Rectal smooth muscle tissue (tissue), 1 donor: ENCODE measurements at regions not wholly inside any gene's neighbourhood (a gene's known extent, or its start where the extent isn't known, plus 50 kb on each side); places are given as distances from the start of the nearest gene placed in this dataset.
"Not testable (repeated sequence)": the region's sequence is repeated elsewhere in the genome, so short reads cannot be mapped to it uniquely, and the experiment has no call there.

Source experiments
- H3K27ac ChIP-seq: one replicate; pipeline ENCODE4 v1.7.0; 2013; ENCODE audit warnings: low read depth, low read length, inconsistent platforms
- H3K27me3 ChIP-seq: one replicate; pipeline ENCODE4 v1.7.0; 2013; ENCODE audit warnings: low read length; ENCODE audit not compliant: control insufficient read depth, insufficient read depth
- H3K36me3 ChIP-seq: one replicate; pipeline ENCODE4 v1.7.0; 2013; ENCODE audit warnings: low read length; ENCODE audit not compliant: control insufficient read depth, insufficient read depth
- H3K4me1 ChIP-seq: one replicate; pipeline ENCODE4 v1.7.0; 2013; ENCODE audit warnings: low read length; ENCODE audit not compliant: control insufficient read depth, insufficient read depth
- H3K4me3 ChIP-seq: one replicate; pipeline ENCODE4 v1.7.0; 2013; ENCODE audit warnings: low read length
- H3K9ac ChIP-seq: one replicate; pipeline ENCODE4 v1.7.0; 2013; ENCODE audit warnings: low read length

DNA sequence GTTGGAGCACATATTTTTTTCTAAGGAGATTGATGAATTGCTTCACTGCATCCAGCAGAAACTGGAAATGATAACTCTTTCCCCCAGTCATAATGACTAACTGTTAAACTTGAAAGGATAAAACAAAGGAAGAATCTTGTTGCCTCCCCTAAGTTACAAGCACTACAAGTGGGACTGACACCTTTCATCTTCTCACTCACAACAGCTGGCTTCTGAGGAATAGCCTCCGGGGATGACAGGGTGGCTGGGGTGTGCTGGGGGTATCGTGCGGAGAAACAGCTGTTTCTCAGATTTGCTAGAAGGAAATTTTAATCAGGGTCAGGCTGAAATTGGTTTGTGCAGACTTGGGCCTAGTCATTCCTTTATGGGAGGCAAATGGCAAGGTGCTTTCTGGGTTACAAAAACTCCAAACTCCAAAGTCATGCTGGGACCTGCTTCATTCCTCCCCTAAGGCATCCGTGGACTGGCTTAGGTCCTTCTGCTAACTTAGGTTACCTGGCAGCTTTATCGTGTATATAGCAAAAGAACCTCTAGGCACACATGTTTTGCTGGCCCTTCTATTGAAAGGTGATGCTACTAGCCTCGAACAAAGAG, 557.2 kb downstream of the TOX3 start:
- Histone ChIP-seq H3K36me3 (no peaks in the 10 kb centered on the region), H3K27me3 (no peaks in the 10 kb centered on the region), H3K27ac (no peak overlapping the region), H3K9ac (no peak overlapping the region), H3K4me3 (no peak overlapping the region), H3K4me1 (no peaks in the 10 kb centered on the region)

- Histone ChIP-seq H3K9ac (no peak overlapping the region), H3K27me3 (no peaks in the 10 kb centered on the region), H3K4me1 (no peaks in the 10 kb centered on the region), H3K4me3 (no peak overlapping the region), H3K27ac (no peak overlapping the region), H3K36me3 (no peaks in the 10 kb centered on the region)
These were observed 558.0 kb downstream of the TOX3 start for GRCh38 chr16:51988977-51989376.

DNA sequence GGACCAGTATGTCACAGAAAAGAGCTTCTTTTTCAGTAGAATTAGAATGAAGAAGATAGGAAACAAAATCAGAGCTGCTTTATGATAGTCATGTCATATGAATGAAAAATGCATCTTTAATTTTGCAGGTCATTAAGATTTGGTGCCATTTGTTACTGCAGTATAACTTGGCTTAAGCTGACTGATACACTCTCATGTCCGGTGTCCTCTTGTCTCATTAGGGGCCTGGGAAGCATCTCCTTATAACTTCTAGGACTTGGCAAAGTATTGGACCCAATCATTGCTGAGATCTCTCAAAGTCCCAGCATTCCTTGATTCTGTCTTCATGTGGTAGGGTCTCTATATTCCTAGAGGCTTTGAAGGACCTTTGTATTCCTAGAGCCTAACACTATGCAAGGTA, 559.4 kb downstream of the TOX3 start:
- Histone ChIP-seq H3K27ac (no peak overlapping the region), H3K4me1 (no peaks in the 10 kb centered on the region), H3K4me3 (no peak overlapping the region), H3K36me3 (no peaks in the 10 kb centered on the region), H3K9ac (no peak overlapping the region), H3K27me3 (no peaks in the 10 kb centered on the region)

GRCh38 chr16:51986717-51987116, 560.2 kb downstream of the TOX3 start:
- H3K27me3 ChIP-seq: no peaks in the 10 kb centered on the region

DNA sequence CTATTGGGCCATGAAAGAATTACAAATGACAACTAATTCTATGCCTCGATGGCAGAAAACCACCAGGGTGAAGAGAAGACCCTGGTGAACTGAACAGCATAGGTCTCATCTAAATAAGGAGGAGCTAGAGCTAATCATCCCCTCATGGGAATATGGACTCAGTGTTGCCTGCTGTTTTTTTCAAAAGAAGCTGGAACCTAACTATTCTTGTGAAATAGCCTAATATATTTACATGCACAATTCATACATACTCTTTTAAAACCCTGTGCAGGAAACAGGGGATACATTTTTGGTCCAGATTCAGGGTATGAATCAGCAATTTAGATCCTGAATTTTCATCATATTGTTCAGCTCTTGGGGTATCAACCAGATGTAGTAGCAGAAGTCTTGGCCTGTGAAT, 560.6 kb downstream of the TOX3 start:
- Histone ChIP-seq H3K36me3 (no peaks in the 10 kb centered on the region), H3K9ac (no peak overlapping the region), H3K27me3 (no peaks in the 10 kb centered on the region), H3K4me3 (no peak overlapping the region), H3K4me1 (no peaks in the 10 kb centered on the region), H3K27ac (no peak overlapping the region)

More at GRCh38 chr16:51986717-51987116, 560.2 kb downstream of the TOX3 start:
- Histone ChIP-seq H3K4me3 (no peak overlapping the region), H3K9ac (no peak overlapping the region), H3K36me3 (no peaks in the 10 kb centered on the region), H3K4me1 (no peaks in the 10 kb centered on the region), H3K27ac (no peak overlapping the region)

GRCh38 chr16:51985126-51985525, 561.8 kb downstream of the TOX3 start:
- Histone ChIP-seq H3K4me1 (no peaks in the 10 kb centered on the region), H3K27me3 (no peaks in the 10 kb centered on the region), H3K9ac (no peak overlapping the region), H3K27ac (no peak overlapping the region), H3K4me3 (no peak overlapping the region), H3K36me3 (no peaks in the 10 kb centered on the region)

- Histone ChIP-seq H3K27me3 (no peaks in the 10 kb centered on the region), H3K36me3 (no peaks in the 10 kb centered on the region), H3K27ac (no peak overlapping the region), H3K4me3 (no peak overlapping the region), H3K4me1 (no peaks in the 10 kb centered on the region), H3K9ac (no peak overlapping the region)
These were observed 562.5 kb downstream of the TOX3 start for GRCh38 chr16:51984395-51984794.

DNA sequence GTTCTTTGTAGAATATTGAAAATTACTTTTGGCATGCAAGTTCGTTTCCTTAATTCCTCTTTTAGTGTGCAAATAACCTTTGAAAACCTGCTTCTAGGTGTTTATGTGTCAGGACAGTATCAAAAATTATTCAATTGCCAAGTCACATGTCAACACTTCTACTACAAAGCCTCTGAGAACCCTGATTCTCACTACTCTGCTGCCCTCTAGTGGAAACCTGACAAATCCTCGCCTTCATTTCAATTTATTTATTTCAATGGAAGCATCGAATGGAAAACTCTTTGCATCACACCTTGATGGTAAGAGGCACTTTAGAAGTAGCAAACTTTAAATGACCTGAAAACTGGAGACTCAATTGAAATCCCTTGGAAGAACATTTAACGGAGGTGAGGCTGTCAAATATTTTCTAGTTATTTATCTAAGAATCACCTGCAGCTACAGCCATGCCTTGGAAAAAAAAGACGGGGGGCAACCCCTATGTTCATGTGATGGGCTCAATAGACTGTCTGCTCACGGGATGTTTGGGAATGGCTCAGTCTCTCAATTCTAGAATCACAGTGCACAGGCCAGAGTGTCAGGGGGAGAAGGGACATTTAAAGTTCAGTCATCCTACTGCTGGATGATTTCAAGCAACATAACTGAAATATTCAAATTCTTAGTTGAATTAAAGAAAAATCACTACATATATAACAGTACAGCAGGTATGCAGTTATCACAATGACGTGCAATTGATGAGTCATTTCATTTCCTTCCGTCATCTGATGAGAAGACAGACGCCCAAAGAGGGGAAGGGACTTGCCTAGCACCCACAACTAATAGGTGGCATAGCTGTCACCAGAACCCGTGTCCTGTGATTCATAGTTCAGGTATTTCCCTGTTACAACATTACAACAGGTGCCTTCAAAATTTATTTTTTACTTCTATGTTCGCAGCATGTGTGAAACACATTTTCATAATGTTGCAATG, 563.9 kb downstream of the TOX3 start:
- Histone ChIP-seq H3K27ac (no peak overlapping the region), H3K4me1 (no peaks in the 10 kb centered on the region), H3K36me3 (no peaks in the 10 kb centered on the region), H3K9ac (no peak overlapping the region), H3K4me3 (no peak overlapping the region), H3K27me3 (no peaks in the 10 kb centered on the region)

- no peak overlapping the region for H3K9ac ChIP-seq
- no peaks in the 10 kb centered on the region for H3K4me1 ChIP-seq
- H3K27ac ChIP-seq: no peak overlapping the region
- H3K4me3 ChIP-seq: no peak overlapping the region
- H3K36me3 ChIP-seq: no peaks in the 10 kb centered on the region
- no peaks in the 10 kb centered on the region for H3K27me3 ChIP-seq
These were observed 565.2 kb downstream of the TOX3 start for GRCh38 chr16:51981725-51982124.

GRCh38 chr16:51977506-51977905, 569.4 kb downstream of the TOX3 start:
- not testable (repeated sequence) for H3K4me1 ChIP-seq, H3K27me3 ChIP-seq, H3K4me3 ChIP-seq, H3K9ac ChIP-seq, H3K36me3 ChIP-seq, H3K27ac ChIP-seq

- no peaks in the 10 kb centered on the region for H3K27me3 ChIP-seq
- H3K4me3 ChIP-seq: no peak overlapping the region
- no peak overlapping the region for H3K9ac ChIP-seq
- no peaks in the 10 kb centered on the region for H3K36me3 ChIP-seq
- no peak overlapping the region for H3K27ac ChIP-seq
- no peaks in the 10 kb centered on the region for H3K4me1 ChIP-seq
These were observed 575.8 kb downstream of the TOX3 start for GRCh38 chr16:51971184-51971583.

DNA sequence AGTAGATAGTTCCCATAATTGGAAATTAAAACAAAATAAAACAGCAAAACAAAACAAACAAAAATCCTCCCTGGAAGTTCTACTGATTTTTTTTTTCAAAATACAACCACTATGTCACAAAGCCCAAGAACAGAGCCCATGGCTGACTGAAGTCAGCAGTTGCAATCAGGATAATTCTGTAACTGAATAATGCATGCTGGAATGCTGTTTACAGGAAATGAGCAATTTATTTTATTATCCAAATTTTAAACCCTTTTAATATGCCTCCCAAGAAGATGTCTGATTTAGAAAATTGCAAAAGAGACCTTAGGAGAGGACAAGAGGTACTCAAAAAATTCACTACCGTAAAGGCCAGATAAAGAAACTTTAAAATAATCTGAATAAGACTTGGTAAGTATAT, 578.2 kb downstream of the TOX3 start:
- Histone ChIP-seq H3K4me3 (no peak overlapping the region), H3K27ac (no peak overlapping the region), H3K9ac (no peak overlapping the region), H3K4me1 (no peaks in the 10 kb centered on the region), H3K27me3 (no peaks in the 10 kb centered on the region), H3K36me3 (no peaks in the 10 kb centered on the region)

- Histone ChIP-seq H3K4me1 (no peaks in the 10 kb centered on the region), H3K9ac (no peak overlapping the region), H3K27ac (no peak overlapping the region), H3K27me3 (no peaks in the 10 kb centered on the region), H3K36me3 (no peaks in the 10 kb centered on the region), H3K4me3 (no peak overlapping the region)
These were observed 579.3 kb downstream of the TOX3 start for GRCh38 chr16:51967646-51968045.
